ENCODE measurements at regions not wholly inside any gene's neighbourhood (a gene's known extent, or its start where the extent isn't known, plus 50 kb on each side); places are given as distances from the start of the nearest gene placed in this dataset.

- Histone ChIP-seq H3K36me3 (ENCODE audit: control insufficient read depth, insufficient read depth, low read length) (no peaks in the 10 kb centered on the region), H3K4me1 (ENCODE audit: control insufficient read depth, insufficient read depth, low read length) (peaks cover 31% of the 10 kb centered on the region), H3K27me3 (ENCODE audit: control insufficient read depth, insufficient read depth, low read length) (no peaks in the 10 kb centered on the region), H3K4me3 (ENCODE audit: low read length) (no peak overlapping the region), H3K27ac (ENCODE audit: low read length) (peak overlapping the region; percentile 60), H3K9me3 (ENCODE audit: control insufficient read depth, insufficient read depth, low read length) (no peaks in the 10 kb centered on the region)
- Mint-ChIP-seq H3K4me3 (no peak overlapping the region), H3K9me3 (no peaks in the 10 kb centered on the region), H3K36me3 (peaks cover under 1% of the 10 kb centered on the region), H3K27me3 (ENCODE audit: low read depth in 2 of 2) (no peaks in the 10 kb centered on the region), H3K27ac (no peak overlapping the region), H3K4me1 (peaks cover 39 to 46% of the 10 kb centered on the region in 2 donors)
- peak; percentile 88 to 93 (median 91) for ATAC-seq
- DNase-seq, result peak in 1 of 2 donors; percentile 80
- 27% methylated on average over 5 of the region's 5 CpGs for WGBS (ENCODE audit: insufficient coverage)
- intact Hi-C loops (cut with micrococcal nuclease), result loop anchor here (5.0 kb wide), 2 partner anchors 101 to 184 kb away; no protein-coding TSS in a partner anchor
- TF ChIP-seq CTCF (IDR thresholded peaks at IDR 0.05), result no peak
These were observed 346.6 kb upstream of the KLF6 start for GRCh38 chr10:4131407-4132215.

- TF ChIP-seq CTCF (IDR thresholded peaks at IDR 0.05), result no peak
- no peak overlapping the region for H3K27ac Mint-ChIP-seq
- Histone ChIP-seq H3K36me3 (ENCODE audit: control insufficient read depth, insufficient read depth, low read length) (no peaks in the 10 kb centered on the region), H3K27ac (ENCODE audit: low read length) (peak overlapping the region; percentile 60), H3K4me1 (ENCODE audit: control insufficient read depth, insufficient read depth, low read length) (peaks cover 26% of the 10 kb centered on the region), H3K27me3 (ENCODE audit: control insufficient read depth, insufficient read depth, low read length) (no peaks in the 10 kb centered on the region), H3K9me3 (ENCODE audit: control insufficient read depth, insufficient read depth, low read length) (no peaks in the 10 kb centered on the region), H3K4me3 (ENCODE audit: low read length) (no peak overlapping the region)
- DNase-seq (peak in 1 of 2 donors; percentile 57), ATAC-seq (peak; percentile 14 to 55 (median 27))
- H3K36me3 Mint-ChIP-seq, result peaks cover 7% of the 10 kb centered on the region
- no peak overlapping the region for H3K4me3 Mint-ChIP-seq
- no peaks in the 10 kb centered on the region for H3K27me3 Mint-ChIP-seq (ENCODE audit: low read depth in 2 of 2)
- intact Hi-C loops (cut with micrococcal nuclease), result loop anchor here (5.0 kb wide), 2 partner anchors 102 to 183 kb away; no protein-coding TSS in a partner anchor
- H3K9me3 Mint-ChIP-seq, result no peaks in the 10 kb centered on the region
- WGBS (ENCODE audit: insufficient coverage), result 40% methylated on average over 1 of the region's 4 CpGs
- peaks cover 30 to 37% of the 10 kb centered on the region in 2 donors for H3K4me1 Mint-ChIP-seq
These were observed 345.7 kb upstream of the KLF6 start for GRCh38 chr10:4130685-4131084.

- DNase-seq (no peak), ATAC-seq (no peak)
- H3K9me3 Mint-ChIP-seq, result peaks cover 0 to 2% of the 10 kb centered on the region in 2 donors
- Histone ChIP-seq H3K27ac (ENCODE audit: low read length) (no peak overlapping the region), H3K36me3 (ENCODE audit: control insufficient read depth, insufficient read depth, low read length) (no peaks in the 10 kb centered on the region), H3K4me3 (ENCODE audit: low read length) (no peak overlapping the region), H3K27me3 (ENCODE audit: control insufficient read depth, insufficient read depth, low read length) (no peaks in the 10 kb centered on the region), H3K9me3 (ENCODE audit: control insufficient read depth, insufficient read depth, low read length) (no peaks in the 10 kb centered on the region), H3K4me1 (ENCODE audit: control insufficient read depth, insufficient read depth, low read length) (peaks cover 25% of the 10 kb centered on the region)
- peaks cover 23 to 30% of the 10 kb centered on the region in 2 donors for H3K4me1 Mint-ChIP-seq
- peaks cover 11% of the 10 kb centered on the region for H3K36me3 Mint-ChIP-seq
- no peak overlapping the region for H3K4me3 Mint-ChIP-seq
- intact Hi-C loops (cut with micrococcal nuclease), result loop anchor here (5.0 kb wide), 2 partner anchors 102 to 183 kb away; no protein-coding TSS in a partner anchor
- 96% methylated on average over 12 of the region's 12 CpGs for WGBS (ENCODE audit: insufficient coverage)
- TF ChIP-seq CTCF (IDR thresholded peaks at IDR 0.05), result no peak
- no peaks in the 10 kb centered on the region for H3K27me3 Mint-ChIP-seq (ENCODE audit: low read depth in 2 of 2)
- no peak overlapping the region for H3K27ac Mint-ChIP-seq
These were observed 345.0 kb upstream of the KLF6 start for GRCh38 chr10:4129866-4130477.

Data from natural killer cell (primary cell).